Thyroid gland (tissue), 4 donors: ENCODE measurements at regions not wholly inside any gene's neighbourhood (a gene's known extent, or its start where the extent isn't known, plus 50 kb on each side); places are given as distances from the start of the nearest gene placed in this dataset.

ENCODE experiments used
- CTCF ChIP-seq, 6 experiments: fragments of 200-600 bp in 3 of 6; fragments of 450-650 bp in 3 of 6; sonication (generic) in 3 of 6; IDR thresholded peaks; one replicate each; pipeline ENCODE4 v1.5.1; 2016 to 2019; ENCODE audit warnings: antibody characterized with exemption in 6 of 6, mild to moderate bottlenecking in 2 of 6, inconsistent platforms in 1 of 6, moderate library complexity in 1 of 6
- POLR2A ChIP-seq, 2 donors: fragments of 450-650 bp; IDR thresholded peaks; one replicate each; pipeline ENCODE4 v1.6.1; 2017; ENCODE audit warnings: antibody characterized with exemption in 2 of 2, mild to moderate bottlenecking in 2 of 2, moderate library complexity in 1 of 2

- TF ChIP-seq CTCF (IDR thresholded peaks at IDR 0.05) (no peak), POLR2A (IDR thresholded peaks at IDR 0.05) (no peak)
These were observed 119.9 kb upstream of the GRID2 start for GRCh38 chr4:92183825-92184224.
